ENCODE measurements at regions not wholly inside any gene's neighbourhood (a gene's known extent, or its start where the extent isn't known, plus 50 kb on each side); places are given as distances from the start of the nearest gene placed in this dataset.

DNA sequence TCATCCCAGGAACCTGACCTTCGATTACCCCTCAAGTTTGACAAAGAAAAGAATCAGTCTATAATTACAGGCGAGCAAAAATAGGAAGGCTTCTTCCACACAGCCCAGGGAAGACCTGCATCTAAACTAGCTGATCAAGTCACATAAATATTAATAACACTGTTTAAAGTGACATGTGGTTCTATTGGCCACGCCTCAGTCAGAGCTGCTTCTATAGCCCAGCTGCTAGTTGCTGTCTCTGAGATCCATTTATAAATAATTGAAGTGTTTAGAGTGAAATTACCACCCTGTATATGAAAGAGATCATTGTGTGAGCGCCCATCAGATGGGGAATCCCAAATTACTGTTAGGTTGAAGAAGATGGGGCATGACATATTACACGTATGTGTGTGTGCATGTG lies 426.0 kb downstream of the CDH2 start:
- DNase-seq, result no peak

DNA sequence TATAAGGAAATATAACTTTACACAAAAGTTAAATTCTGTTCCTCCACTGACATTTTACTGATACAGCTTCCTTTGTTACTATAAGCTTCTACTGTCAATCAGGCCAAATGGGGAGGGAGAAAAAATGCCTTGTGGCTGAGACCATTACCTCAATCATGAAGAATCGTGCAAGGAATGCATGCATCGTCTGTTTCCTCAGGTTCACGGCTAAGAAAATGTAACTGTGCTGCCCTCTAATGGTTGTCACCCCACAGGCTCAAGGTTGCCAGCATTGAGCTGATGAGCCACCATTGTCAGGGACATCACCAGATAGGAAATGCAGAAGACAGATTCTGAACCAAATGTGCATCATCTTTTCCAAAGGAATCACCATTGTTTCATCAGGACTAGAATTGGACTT lies 426.9 kb downstream of the CDH2 start:
- peak; percentile 5 for DNase-seq

DNA sequence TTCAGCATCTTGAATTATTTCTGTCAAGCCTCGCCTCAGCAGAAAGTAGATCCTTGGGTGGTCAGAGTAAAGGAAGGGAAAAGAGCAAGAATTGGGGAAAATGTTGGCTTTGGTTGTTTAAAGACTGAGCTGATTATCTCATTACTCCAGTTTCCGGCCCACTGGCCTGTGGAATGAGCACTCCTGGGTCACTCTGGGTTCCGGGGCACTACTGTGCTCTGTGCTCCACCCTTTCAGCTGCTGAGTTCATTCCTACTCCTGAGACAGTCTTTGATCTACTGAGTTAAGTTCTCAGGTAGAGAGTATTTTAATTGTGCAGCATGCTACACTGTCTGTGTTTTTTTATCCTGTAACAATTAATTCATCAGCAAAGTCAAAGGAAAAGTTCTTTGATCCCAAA lies 427.7 kb downstream of the CDH2 start:
- DNase-seq, result no peak

DNA sequence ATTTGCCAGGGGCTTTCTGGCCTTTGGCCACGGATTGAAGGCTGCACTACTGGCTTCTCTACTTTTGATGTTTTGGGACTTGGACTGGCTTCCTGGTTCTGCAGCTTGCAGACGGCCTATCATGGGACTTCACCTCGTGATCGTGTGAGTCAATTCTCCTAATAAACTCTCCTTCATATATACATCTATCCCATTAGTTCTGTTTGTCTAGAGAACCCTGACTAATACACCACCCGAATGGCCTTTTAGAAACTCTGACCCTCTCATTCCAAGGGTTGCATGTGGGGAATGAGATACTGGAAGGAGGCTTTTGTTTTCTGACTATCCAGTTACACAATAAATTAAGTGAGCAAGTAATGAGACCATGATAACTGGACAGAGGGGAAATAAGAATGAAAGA lies 430.7 kb downstream of the CDH2 start:
- no peak for DNase-seq

DNA sequence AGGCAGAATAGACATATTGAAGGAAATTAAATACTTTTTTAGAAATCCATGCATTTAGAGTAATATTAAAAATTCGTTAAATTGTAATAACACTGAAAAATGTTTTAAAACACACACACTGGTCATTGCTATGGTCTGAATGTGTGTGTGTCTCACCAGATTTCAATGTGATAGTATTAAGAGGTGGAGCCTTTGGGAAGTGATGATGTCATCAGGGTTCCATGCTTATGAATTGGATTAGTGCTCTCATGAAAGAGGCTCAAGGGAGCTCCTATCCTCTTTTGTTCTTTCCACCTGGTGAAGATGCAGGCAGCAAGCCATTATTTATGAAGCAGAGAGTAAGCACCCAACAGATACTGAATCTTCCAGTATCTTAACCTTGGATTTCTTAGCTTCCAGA lies 441.8 kb downstream of the CDH2 start:
- DNase-seq, result no peak

DNA sequence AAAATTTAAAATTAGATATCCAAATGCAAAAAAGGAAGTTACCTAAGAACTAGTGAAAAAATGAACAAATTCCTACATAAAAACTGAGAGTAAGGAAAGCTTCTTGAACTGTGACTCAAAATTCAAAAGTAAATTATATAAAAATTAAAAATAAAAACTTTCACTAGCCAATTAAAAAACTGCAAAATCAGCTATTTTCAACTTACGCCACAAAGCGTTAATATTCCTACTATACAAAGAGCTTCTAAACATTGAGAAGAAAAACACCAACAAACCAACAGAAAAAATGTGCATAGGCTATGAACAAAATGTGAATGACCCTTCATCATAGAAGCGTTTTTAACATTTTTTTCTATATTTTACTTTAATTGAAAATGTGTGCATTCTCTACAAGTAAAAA lies 445.7 kb downstream of the CDH2 start:
- DNase-seq, result no peak

DNA sequence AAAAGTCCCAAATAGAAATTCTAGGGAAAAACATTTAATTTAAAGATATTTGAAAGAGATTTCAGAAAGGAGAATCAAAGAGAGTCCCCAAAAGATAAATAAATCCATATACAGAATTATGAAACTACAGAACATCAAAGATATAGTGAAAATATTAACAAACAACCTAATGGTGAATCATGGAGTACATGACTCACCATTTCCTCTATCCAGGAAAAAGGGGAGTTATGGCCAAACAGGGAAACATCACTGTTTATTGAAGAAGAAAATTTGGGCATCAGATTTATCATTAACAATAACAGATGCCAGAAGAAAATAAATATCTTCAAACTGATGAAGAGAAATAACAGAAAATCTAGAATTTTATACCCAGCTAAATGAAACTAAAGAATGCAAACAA lies 448.3 kb downstream of the CDH2 start:
- no peak for DNase-seq

DNA sequence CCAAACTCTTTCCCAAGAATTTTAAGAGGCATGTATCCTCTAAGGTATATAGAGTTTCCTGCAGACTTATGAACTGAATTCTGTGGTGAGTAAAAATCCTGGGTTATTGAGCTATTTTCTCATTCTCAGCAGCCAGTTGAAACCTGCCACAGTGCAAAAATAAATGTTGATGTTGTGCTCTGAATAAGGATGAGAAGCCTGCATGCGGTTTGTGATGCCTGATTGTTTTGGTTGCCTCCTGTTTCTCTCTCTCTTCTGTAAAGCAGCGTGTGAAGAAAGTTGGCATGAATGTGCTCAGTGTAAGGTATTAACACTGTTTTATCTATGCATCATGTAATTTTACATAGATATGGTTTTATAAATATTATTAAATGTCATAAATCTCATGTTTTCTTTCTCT lies 452.6 kb downstream of the CDH2 start:
- no peak for DNase-seq

DNA sequence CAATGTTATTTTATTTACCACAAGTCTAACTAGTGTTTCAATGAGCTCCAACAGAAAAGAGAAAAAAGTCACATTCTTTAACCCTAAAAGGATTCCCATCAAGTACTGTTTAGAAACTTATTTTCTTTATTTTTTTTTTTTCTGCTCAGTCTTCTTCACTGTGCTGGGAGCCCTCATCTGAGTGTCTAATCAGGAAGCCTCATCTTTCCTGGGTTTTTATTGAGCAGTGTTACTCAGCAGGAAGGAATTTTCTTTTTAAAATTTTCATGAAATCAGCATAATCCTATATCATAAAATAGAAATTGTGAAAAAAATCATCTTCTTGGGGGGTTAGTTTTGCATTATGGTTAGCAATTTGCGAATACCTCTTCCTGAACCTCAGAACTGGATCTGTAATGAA lies 453.8 kb downstream of the CDH2 start:
- no peak for DNase-seq

DNA sequence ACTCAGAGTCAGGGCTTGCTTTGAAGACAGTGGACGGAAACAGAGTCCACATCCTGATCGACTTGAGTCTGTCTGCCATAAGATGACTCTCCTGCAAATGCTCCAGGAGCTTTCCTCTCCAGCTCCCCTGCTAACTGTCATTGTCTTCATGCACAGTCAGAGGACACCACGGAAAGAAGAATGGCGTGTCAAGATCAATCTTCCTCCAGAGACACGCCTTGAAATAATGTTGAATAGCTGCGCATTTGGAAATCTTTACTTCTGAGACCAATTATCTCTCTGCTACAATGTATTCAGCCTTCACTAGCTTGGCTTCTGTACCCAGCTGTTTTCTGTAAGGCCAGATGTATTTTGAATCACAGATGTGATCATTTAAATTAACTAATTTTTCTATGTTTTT lies 457.2 kb downstream of the CDH2 start:
- no peak for DNase-seq

DNA sequence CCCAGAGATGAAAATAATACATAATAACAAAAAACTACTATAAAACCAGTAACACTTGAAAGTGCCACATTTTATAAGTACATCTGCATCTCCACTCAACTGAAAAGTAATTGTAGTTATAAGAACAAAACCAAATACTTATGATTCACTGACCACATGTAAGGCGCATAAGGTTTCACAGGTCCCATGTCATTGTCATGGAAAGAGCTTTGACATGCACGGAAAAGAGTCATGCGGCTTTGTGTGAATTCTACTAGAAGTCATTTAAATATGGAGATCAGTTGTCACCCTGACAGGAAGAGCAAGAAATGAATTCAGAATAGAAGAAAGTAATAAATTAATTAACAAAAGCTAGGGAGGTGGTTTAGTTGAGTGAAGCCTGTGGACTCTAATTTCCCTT lies 459.1 kb downstream of the CDH2 start:
- DNase-seq, result no peak

DNA sequence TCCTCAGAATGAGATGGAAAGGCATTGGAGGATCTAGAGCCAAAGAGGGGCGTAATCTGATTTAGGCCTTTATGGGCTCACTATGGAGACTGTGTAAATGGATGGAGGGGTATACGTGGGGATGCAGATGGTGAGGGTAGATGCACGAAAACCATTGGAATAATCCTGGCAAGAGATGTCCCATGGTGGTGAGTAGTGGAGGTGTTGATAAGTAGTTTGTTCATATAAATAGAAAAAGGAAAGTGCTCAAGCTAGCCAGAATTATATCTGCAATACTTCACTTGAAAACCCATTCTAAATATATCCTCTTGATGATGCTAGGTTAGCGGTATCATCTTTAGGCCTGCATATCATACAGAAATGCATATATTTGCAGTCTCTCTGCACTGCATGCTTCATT lies 459.7 kb downstream of the CDH2 start:
- no peak for DNase-seq

DNA sequence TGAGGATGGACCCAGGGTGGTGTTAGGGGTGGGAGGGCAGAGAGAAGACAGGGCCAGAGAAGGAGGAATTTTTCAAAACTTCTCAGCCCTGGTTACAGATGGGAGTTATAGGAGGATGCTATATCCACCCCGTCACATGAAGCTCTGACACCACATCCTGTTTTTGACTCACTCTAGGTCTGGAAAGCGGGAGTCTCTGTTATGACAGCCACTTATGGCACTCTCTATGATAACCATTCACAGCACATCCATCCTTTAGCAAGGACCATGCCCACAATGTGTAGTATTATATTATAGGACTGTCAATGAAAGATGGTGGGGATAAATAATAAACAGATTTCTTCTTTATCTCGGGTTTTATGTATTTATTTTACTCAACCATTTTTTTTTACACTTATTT lies 461.2 kb downstream of the CDH2 start:
- no peak for DNase-seq

DNA sequence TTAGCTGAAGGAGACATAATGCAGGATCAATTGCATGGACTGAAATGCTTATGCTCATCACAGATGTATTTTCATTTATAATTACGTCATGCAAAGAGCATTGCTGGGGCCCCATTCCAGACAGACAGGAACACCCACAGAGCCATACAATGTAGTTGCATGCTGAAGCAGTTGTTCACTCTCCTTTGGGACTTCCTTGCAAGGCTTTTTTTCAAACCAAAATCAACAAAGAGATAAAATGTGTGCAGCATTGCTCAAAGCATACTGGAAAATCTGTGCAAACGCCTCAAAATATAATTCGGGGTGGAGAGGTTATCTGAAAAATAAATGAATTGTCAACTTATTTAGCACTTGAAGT lies 463.2 kb downstream of the CDH2 start:
- DNase-seq, result no peak

DNA sequence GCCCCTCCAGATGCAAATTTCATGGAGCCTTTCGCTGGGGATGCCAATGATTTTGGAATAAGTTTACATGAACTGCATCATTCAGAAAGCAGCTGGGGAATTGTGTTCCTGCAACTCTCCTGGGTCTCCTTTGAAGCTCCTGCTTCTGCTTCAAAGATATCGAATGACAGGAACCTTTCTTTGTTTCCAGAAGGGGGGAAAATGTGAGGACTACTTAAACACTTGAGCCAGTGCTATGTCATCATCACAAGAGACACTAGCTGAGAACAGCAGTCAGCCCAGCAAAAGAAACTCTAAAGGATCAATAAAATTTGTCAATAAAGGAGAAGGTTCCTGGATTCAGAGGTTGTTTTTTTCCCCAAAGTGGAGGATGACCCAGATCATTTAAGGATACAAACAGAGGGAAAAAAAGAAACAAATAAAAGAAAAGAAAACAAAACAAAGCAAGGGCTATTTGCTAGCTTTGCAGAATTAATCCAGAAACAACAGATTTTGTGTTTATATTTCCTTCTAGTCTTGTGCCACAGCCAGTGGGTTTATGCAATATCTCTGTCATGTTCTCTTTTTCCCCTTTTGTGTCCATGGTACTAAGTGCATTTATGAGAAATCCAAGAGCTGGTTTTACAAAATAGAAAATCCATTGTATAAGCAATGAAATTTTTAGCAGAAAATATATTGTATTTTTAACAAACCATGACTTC lies 463.7 kb downstream of the CDH2 start:
- peak; percentile 55 for DNase-seq

DNA sequence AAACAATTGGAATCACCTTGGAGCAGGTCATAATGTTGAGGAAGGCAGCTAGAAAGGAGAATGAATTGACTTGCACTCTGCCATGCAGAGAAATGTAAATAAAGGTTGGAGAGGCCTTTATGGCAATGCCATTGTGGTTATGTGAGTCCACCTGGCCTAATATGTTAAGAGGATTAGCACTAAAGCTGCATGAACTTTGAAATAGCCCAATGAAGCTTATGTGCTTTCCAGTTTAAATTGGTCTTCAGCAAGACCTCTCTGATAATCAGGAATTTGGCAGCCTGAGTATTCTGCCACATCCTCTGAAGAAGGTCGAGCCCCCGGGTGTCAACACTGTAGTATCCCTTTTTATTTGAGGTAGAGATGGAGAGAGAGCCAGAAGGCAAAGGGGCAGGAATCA lies 464.9 kb downstream of the CDH2 start:
- DNase-seq, result peak; percentile 10

DNA sequence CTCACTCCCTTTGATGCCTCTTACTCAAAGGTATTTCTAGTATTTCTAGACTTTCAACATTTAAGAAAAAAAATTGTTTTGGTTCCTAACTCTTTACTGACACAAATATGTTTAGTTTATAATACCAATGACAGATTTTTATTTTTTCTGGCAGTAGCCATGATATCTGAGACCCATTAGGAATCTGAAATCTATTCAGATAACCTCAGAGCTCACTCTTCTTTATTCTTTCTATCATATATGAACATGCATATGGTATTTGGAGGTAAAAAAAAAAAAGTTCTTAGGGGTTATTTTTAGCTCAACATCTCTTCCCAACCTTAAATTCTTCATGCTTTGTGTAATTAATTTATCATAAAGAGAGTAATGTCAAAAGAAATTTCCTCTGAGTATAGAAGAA lies 465.5 kb downstream of the CDH2 start:
- no peak for DNase-seq

DNA sequence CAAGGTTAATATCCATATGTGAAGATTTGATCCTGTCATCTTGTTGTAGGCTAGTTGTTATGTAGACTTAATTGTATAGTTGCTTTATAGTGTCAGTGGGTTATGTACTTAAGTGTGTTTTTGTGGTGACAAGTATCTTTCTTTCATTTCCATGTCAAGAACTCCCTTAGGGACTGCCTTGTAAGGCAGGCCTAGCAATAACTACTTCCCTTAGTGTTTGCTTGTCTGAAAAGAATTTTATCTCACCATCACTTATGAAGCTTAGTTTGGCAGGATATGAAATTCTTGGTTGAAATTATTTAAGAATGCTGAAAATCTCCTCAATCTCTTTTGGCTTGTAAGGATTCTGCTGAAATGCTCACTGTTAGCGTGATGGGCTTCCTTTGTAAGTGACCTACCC lies 467.6 kb downstream of the CDH2 start:
- DNase-seq, result no peak

DNA sequence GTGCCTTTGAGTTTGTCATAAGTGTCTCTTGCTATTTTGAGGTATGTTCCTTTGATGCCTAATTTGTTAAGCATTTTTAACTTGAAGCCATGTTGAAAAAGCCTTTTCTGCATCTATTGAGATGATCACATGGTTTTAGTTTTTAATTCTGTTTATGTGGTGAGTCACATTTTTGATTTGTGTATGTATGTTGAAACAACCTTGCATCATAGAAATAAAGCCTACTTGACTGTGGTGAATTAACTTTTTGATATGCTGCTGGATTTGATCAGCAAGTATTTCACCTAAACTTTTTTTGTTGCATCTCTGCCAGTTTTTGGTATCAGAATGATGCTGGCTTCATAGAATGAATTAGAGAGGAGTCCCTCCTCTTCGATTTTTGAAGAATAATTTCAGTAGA lies 469.7 kb downstream of the CDH2 start:
- no peak for DNase-seq

DNA sequence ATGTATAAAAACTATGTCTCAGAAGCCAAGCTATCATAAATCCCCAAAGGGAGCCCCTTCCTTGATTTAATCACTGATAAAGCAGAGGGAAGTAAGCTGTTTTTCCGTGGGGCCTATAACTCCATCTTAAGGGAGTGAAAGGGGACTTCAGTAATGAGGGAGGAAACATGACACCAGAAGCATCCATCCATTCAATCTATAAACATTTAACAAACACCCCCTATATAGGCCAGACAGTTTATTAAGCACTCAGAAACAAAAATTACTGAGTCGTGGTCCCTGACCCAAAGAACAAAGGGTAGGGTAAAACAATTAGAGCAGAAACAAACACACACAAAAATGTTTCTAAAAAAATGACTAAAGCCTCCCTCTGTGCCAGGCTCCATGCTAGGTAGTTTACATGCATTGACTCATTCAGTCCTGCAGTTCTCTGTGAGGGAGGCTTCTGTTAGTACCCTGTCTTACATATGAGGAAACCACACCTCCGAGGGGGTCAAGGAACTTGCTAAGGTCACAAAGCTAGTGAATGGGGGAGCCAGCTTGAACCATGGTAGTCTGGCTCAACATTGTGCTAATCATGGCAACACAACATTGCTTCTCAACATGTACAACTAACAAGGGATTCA lies 472.1 kb downstream of the CDH2 start:
- peak; percentile 19 for DNase-seq

DNA sequence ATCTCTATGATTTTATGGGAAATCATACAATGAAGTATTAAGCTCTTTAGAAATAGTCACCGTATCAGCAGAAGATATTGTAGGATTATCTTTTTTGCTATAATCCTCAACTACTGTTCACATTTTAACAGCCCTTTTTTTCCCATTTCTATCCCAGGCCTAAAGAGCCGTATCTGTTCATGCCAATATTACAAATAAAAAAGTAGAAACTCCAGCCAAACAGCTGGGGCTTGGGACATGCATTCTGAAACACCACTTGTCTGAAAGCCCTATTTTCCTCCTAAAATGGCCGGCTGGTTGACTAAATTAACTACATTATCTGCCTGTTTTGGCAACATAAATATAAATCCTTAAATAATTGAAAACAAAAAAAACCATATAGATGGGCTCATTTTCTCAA lies 477.8 kb downstream of the CDH2 start:
- DNase-seq, result no peak

DNA sequence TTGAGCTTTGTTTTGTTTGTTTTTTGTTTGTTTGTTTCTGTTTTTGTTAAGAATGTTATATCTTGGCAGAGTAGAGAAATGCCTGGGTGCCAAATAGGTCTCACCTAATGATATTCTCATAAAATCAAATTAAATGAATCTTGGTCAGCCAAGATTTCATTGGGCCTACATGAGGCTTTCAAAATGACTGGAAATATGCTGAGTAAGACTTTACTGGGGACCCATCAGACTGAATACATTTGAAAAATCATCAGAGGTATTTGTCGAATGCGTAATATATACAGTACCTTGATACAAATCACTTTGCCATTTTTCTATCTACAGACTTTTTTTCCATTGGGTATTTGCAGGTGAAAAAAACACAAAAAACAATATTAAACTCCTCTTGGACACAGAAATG lies 480.8 kb downstream of the CDH2 start:
- no peak for DNase-seq

DNA sequence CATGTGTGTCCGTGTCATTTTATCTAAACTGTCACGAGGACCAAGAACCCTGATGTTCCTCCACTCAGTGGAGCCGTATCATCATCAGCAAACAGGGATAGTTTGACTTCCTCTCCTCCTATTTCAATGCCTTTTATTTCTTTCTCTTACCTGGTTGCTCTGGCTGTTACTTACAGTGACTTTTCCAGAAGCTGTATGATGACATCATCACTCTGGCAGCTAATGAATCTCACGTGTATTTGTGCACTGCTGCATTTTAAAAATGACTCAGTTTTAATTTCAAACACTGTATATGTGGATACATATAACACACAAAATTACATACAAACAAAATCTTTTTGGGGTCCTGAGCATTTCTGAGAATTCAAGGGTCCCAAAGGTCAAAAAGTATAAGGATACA lies 481.4 kb downstream of the CDH2 start:
- no peak for DNase-seq

DNA sequence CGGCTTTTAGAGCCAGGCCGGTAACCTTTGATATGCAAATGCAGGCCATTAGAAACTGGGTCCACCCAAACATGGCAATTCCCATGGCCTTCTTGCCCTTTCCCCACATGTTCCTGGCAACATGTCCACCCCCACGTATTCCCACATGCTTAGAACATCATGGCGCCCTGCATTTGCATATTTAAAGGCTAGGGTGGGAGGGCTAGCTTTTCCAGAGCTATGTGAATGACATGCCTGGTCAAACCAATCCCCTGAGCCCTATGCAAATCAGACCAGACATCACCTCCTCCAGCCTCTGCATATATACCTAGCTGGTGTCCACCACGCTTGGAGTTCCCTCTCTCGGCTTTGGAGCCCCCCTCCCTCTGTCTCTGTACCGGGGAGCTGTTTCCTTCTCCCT lies 481.9 kb downstream of the CDH2 start:
- no peak for DNase-seq

DNA sequence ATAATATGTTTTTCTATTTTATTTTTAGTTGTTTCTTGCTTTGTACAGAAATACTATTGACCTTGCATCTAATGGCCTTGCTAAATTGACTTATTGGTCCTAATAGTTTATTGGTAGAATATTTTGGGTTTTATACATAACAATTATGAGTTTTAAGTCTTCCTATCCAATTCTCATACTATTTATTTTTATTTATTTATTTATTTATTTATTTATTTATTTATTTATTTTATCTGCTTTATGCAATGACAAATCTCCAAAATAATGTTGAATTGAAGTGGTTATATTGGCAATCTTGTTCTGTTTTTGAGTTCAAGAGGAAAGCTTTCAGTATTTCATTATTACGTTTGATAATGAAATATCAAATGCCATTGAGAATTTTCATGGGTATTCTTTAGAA lies 488.3 kb downstream of the CDH2 start:
- DNase-seq, result no peak

Measured in NCI-H1105 treated with DMSO at 0.1 percent for 48 hours (cell line).